GM10248 (cell line): ENCODE measurements at regions not wholly inside any gene's neighbourhood (a gene's known extent, or its start where the extent isn't known, plus 50 kb on each side); places are given as distances from the start of the nearest gene placed in this dataset.

Source experiments
- CTCF ChIA-PET: fragments of 300-600 bp; sonication (Branson Sonifier 250); formaldehyde crosslinking; extraction: SDS; loops from one replicate; lab custom pipeline; 2021; ENCODE audit warnings: antibody characterized with exemption; lab: Yijun Ruan, JAX
- POLR2A ChIA-PET: fragments of 350-650 bp; sonication (Branson Sonifier 250); formaldehyde crosslinking; extraction: SDS; loops from one replicate; lab custom pipeline; 2020; ENCODE audit warnings: antibody characterized with exemption; lab: Yijun Ruan, JAX
- DNase-seq: peaks from one replicate; pipeline ENCODE4 v3.0.0; 2012; ENCODE audit errors: extremely low spot score
- TF ChIP-seq, protein P1 (sequence below): IDR thresholded peaks from 2 replicates; pipeline ENCODE4 v1.5.1; 2012; ENCODE audit warnings: mild to moderate bottlenecking, low read depth; ENCODE audit errors: extremely low read depth, missing control alignments, control extremely low read depth

DNA sequence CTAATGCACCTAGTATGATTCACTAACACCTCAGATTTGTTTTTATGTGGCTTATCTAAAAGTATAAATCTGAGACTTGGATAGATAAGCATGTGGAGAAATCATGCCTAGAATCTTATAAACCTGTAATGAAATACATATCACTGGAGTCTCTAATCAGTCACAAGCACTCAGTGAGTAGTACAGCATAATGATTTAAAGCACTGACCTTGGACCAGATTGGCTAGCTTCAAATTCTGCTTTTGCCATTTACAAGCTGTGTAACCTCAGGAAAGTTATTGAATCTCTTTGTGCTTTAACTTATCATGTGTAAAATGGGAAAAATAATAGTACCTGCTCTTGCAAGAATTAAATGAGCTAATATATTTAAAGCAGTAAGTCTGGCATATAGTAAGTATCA is 61.2 kb upstream of the ALDH1A1 start:
- ChIA-PET CTCF (interaction anchor here (0.7 to 1.8 kb wide), 3 partner anchors 8 to 14 kb away, joined by 3 to 10 read pairs (median 6); no protein-coding TSS in a partner anchor), POLR2A (no interaction called here)
- TF ChIP-seq, protein P1, sequence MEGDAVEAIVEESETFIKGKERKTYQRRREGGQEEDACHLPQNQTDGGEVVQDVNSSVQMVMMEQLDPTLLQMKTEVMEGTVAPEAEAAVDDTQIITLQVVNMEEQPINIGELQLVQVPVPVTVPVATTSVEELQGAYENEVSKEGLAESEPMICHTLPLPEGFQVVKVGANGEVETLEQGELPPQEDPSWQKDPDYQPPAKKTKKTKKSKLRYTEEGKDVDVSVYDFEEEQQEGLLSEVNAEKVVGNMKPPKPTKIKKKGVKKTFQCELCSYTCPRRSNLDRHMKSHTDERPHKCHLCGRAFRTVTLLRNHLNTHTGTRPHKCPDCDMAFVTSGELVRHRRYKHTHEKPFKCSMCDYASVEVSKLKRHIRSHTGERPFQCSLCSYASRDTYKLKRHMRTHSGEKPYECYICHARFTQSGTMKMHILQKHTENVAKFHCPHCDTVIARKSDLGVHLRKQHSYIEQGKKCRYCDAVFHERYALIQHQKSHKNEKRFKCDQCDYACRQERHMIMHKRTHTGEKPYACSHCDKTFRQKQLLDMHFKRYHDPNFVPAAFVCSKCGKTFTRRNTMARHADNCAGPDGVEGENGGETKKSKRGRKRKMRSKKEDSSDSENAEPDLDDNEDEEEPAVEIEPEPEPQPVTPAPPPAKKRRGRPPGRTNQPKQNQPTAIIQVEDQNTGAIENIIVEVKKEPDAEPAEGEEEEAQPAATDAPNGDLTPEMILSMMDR, result no peak

GRCh38 chr9:73011956-73012355 is 59.1 kb upstream of the ALDH1A1 start:
- TF ChIP-seq, protein P1, result no peak
- DNase-seq, result no peak
- POLR2A ChIA-PET, result no interaction called here
- CTCF ChIA-PET, result no interaction called here

More for the DNA sequence above, 61.2 kb upstream of the ALDH1A1 start:
- DNase-seq, result no peak

DNA sequence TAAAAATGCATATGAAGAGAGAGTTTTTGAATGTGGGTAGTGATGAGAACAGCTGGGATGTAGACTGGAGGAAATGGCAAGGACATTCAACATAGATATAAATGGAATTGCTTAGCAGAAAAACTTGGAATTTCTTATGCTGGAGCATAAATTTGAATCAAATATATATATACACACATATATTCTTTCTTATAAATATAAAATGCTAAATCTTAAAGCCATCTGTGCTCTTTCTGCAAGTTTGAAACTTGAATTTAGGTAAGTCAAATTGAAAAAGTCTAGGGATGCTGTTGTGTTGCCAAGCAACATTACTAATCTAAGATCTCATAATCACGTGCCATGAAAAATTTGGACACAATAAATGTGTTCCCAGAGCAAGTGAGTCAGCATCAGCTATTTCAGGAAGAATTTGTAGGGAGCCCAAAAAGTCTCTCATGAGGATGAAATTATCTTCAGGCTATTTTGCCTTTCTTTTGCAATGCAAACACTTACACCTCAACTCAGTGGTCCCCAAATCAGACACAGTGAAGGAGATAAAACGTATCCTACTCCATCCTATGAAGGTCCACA is 58.4 kb upstream of the ALDH1A1 start:
- ChIA-PET POLR2A (no interaction called here), CTCF (no interaction called here)
- TF ChIP-seq, protein P1, result no peak
- DNase-seq, result no peak

DNA sequence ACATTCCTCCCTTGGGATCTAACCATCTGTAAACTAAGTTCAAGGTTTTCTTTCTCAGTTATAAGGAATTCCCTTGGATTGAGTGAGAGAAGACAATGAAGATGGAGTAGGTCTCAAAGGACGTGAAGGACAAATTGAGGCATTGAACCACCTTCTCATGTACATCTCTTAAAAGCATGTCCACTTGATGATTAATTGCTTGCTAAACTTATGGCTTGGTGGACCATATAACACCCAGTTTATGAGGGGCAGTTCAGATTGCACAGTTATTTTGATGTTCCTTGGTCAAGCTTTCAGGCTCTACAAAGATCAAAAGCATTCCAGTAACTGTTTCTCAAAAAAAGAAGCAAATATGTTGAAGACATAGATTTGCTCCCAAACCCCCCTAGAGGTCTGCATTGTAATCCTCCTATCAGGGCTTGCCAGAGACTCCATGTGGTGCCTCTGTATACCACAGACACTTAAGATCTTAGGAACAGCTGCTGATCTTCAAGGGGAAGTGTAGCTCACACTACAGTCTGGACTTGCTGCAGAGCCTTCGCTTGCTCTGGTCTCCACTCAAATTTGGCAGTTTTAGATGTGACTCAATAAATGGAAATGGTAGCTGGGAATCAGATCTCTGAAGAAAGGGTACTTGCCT is 56.9 kb upstream of the ALDH1A1 start:
- POLR2A ChIA-PET, result no interaction called here
- DNase-seq, result no peak
- CTCF ChIA-PET, result interaction anchor here (2.6 to 2.9 kb wide), 2 partner anchors 13 to 19 kb away, joined by 8 to 14 read pairs; no protein-coding TSS in a partner anchor
- TF ChIP-seq, protein P1, result no peak

GRCh38 chr9:73007966-73008672 is 55.3 kb upstream of the ALDH1A1 start:
- CTCF ChIA-PET, result interaction anchor here (0.9 to 2.9 kb wide), 6 partner anchors 8 to 47 kb away, joined by 3 to 14 read pairs (median 3); no protein-coding TSS in a partner anchor
- TF ChIP-seq, protein P1, result no peak
- no peak for DNase-seq
- POLR2A ChIA-PET, result no interaction called here

- no peak for DNase-seq
- ChIA-PET POLR2A (no interaction called here), CTCF (interaction anchor here (1.2 kb wide), 1 partner anchor 10 kb away, joined by 3 read pairs; no protein-coding TSS in a partner anchor)
- TF ChIP-seq, protein P1, result no peak
Observed at GRCh38 chr9:73006986-73007385, 54.1 kb upstream of the ALDH1A1 start.
